HG03039 (cell line): ENCODE measurements at regions not wholly inside any gene's neighbourhood (a gene's known extent, or its start where the extent isn't known, plus 50 kb on each side); places are given as distances from the start of the nearest gene placed in this dataset.
"Not testable (repeated sequence)": the region's sequence is repeated elsewhere in the genome, so short reads cannot be mapped to it uniquely, and the experiment has no call there.

ENCODE experiments used
- ATAC-seq: cut with Tn5 transposase; IDR thresholded peaks from one replicate; pipeline ENCODE4 v1.9.1; 2021; ENCODE audit warnings: mild to moderate bottlenecking, moderate library complexity; ENCODE audit not compliant: unreplicated experiment

- no peak for ATAC-seq
These were observed 462.2 kb downstream of the ZPLD1 start for GRCh38 chr3:102896851-102897621.

- no peak for ATAC-seq
These were observed 469.8 kb downstream of the ZPLD1 start for GRCh38 chr3:102904629-102905028.

- ATAC-seq, result no peak
These were observed 471.0 kb downstream of the ZPLD1 start for GRCh38 chr3:102905811-102906210.

GRCh38 chr3:102906818-102907217, 472.0 kb downstream of the ZPLD1 start:
- ATAC-seq, result no peak

- no peak for ATAC-seq
These were observed 475.1 kb downstream of the ZPLD1 start for GRCh38 chr3:102909904-102910303.

GRCh38 chr3:102916532-102916931, 481.7 kb downstream of the ZPLD1 start:
- ATAC-seq, result no peak

- no peak for ATAC-seq
These were observed 491.8 kb downstream of the ZPLD1 start for GRCh38 chr3:102926618-102927017.

- ATAC-seq, result no peak
These were observed 498.6 kb downstream of the ZPLD1 start for GRCh38 chr3:102933377-102933776.

- ATAC-seq, result no peak
These were observed 501.8 kb downstream of the ZPLD1 start for GRCh38 chr3:102936511-102937045.

GRCh38 chr3:102941786-102942185, 507.0 kb downstream of the ZPLD1 start:
- ATAC-seq, result no peak

- not testable (repeated sequence) for ATAC-seq
These were observed 511.6 kb downstream of the ZPLD1 start for GRCh38 chr3:102946445-102946844.

GRCh38 chr3:102972350-102972749, 537.5 kb downstream of the ZPLD1 start:
- no peak for ATAC-seq

- ATAC-seq, result no peak
These were observed 539.5 kb downstream of the ZPLD1 start for GRCh38 chr3:102974333-102974732.

- ATAC-seq, result no peak
These were observed 544.4 kb downstream of the ZPLD1 start for GRCh38 chr3:102979191-102979590.

GRCh38 chr3:102979682-102980354, 545.0 kb downstream of the ZPLD1 start:
- ATAC-seq, result no peak

GRCh38 chr3:102980355-102980696, 545.5 kb downstream of the ZPLD1 start:
- ATAC-seq, result no peak

- no peak for ATAC-seq
These were observed 567.8 kb downstream of the ZPLD1 start for GRCh38 chr3:103002425-103003176.

- ATAC-seq, result no peak
These were observed 571.8 kb downstream of the ZPLD1 start for GRCh38 chr3:103006526-103007183.

- ATAC-seq, result no peak
These were observed 574.8 kb downstream of the ZPLD1 start for GRCh38 chr3:103009609-103010008.

GRCh38 chr3:103025880-103026279, 591.1 kb downstream of the ZPLD1 start:
- ATAC-seq, result no peak

GRCh38 chr3:103033841-103034240, 599.0 kb downstream of the ZPLD1 start:
- ATAC-seq, result no peak
